NB4 (cell line): ENCODE measurements at regions not wholly inside any gene's neighbourhood (a gene's known extent, or its start where the extent isn't known, plus 50 kb on each side); places are given as distances from the start of the nearest gene placed in this dataset.
"Not testable (repeated sequence)": the region's sequence is repeated elsewhere in the genome, so short reads cannot be mapped to it uniquely, and the experiment has no call there.

Experiments used
- DNase-seq: peaks from one replicate; pipeline ENCODE4 v3.0.0; 2010; ENCODE audit warnings: low read depth
- H3K4me3 ChIP-seq: one replicate; pipeline ENCODE4 v1.5.1; 2011; ENCODE audit warnings: mild to moderate bottlenecking, low read depth, low read length, moderate library complexity
- MYC ChIP-seq: IDR thresholded peaks from 2 replicates; pipeline ENCODE4 v1.6.1; 2011; ENCODE audit warnings: low read depth, low read length
- POLR2A ChIP-seq: IDR thresholded peaks from 2 replicates; pipeline ENCODE4 v1.6.1; 2011; ENCODE audit warnings: mild to moderate bottlenecking; ENCODE audit not compliant: insufficient read length; ENCODE audit errors: extremely low read depth
- TF ChIP-seq, protein P1 (sequence below): IDR thresholded peaks from 2 replicates; pipeline ENCODE4 v1.6.1; 2011; ENCODE audit warnings: low read depth, low read length
- TF ChIP-seq, protein P2 (sequence below): IDR thresholded peaks from one replicate; pipeline ENCODE4 v1.5.1; 2012; ENCODE audit warnings: low read depth, low read length

DNA sequence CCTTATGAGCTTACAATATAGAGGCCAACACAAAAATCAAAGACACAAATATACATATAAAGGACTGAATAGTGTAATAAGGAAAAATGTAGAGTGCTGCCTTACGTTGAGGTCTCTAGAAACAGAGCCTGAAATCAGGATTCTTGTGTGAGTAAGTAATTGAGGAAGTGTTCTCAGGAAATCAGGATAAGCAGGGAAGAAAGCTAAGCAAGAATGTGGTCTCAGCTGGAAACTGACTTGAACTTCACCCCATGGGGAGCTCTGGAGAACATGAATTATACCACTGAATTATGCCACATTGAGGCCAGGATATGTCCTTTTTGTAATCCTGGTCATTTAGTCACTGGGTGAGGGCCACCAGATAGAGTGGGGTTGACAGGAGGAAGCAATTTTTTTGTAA, 191.9 kb downstream of the ETV1 start:
- TF ChIP-seq, protein P1, sequence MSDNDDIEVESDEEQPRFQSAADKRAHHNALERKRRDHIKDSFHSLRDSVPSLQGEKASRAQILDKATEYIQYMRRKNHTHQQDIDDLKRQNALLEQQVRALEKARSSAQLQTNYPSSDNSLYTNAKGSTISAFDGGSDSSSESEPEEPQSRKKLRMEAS: no peak
- TF ChIP-seq MYC (no peak), POLR2A (no peak)
- TF ChIP-seq, protein P2, sequence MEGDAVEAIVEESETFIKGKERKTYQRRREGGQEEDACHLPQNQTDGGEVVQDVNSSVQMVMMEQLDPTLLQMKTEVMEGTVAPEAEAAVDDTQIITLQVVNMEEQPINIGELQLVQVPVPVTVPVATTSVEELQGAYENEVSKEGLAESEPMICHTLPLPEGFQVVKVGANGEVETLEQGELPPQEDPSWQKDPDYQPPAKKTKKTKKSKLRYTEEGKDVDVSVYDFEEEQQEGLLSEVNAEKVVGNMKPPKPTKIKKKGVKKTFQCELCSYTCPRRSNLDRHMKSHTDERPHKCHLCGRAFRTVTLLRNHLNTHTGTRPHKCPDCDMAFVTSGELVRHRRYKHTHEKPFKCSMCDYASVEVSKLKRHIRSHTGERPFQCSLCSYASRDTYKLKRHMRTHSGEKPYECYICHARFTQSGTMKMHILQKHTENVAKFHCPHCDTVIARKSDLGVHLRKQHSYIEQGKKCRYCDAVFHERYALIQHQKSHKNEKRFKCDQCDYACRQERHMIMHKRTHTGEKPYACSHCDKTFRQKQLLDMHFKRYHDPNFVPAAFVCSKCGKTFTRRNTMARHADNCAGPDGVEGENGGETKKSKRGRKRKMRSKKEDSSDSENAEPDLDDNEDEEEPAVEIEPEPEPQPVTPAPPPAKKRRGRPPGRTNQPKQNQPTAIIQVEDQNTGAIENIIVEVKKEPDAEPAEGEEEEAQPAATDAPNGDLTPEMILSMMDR: no peak
- H3K4me3 ChIP-seq: no peak overlapping the region
- DNase-seq: no peak

DNA sequence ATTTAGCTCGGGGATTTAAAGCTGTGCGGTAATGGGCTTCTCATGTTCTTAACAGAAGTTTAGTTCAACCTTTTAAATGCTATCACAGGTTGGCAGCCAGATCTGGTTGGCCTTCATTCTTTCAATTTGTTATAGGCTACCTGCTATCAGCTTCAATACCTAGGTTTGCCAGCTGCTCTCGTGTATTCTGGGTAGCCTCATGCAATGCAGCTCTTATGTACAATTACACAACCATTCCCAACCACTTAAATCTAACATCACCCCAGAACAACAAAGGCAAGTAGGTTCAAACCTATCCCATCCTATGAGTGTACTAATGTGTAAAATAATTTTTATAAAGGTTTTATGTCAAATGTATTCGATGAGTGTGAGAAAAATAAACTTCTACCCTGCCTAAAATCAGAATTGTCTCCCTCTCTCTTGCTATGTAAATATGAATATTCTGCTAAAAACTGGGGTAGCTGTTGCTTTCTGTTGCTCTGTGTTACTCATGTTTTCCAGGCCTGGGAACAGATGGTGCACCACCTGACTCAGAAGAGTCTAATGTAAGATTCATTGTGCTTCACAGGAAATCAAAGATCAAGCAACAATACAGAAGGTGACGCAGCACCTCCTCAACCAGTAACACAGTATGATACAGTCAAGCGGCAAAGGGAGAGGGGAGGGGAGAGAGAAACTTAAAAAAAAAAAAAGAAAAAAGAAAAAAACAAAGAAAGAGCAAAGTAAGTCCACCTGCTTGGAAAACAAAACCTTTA, 188.6 kb downstream of the ETV1 start:
- no peak overlapping the region for H3K4me3 ChIP-seq
- no peak for DNase-seq
- TF ChIP-seq, protein P1: no peak
- TF ChIP-seq, protein P2: no peak
- TF ChIP-seq MYC (no peak), POLR2A (no peak)

DNA sequence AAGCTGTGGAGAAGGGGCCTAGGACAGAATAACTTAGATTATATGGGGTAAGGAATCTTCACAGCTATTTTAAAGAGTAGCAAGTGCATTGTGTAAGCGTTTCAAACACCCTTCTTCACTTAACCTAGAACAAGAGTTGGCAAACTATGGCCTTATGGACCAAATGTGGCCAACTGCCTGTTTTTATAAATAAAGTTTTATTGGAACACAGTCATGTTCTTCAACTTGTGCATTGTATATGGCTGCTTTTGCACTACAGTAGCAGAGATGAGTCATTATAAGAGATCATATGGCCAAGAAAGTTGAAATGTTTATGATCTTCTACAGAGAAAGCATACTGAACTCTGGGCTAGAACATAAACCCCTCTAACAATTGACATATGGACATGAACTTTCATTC, 187.8 kb downstream of the ETV1 start:
- no peak overlapping the region for H3K4me3 ChIP-seq
- no peak for DNase-seq
- TF ChIP-seq, protein P1: no peak
- TF ChIP-seq, protein P2: no peak
- no peak for TF ChIP-seq MYC

DNA sequence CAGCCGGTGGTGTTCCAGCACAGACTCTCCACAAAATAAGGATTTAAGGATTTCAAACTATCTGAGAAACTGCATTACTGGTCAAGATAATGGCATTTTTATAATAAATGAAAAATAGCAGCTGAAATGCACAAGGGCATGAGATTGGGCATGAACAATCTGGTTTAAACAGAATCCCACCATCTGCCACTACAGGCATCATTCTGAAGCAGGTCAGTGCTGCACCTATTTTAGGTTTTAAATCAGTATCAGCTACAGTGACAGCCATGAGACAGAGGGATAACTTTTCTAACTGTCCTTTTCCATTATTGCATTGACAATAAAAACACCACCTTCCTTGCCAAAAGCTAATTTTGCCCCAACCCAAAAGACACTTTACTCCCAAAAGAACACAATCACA, 186.8 kb downstream of the ETV1 start:
- DNase-seq: no peak
- H3K4me3 ChIP-seq: no peak overlapping the region
- TF ChIP-seq MYC: no peak
- TF ChIP-seq, protein P2: no peak
- TF ChIP-seq POLR2A: no peak
- TF ChIP-seq, protein P1: no peak

DNA sequence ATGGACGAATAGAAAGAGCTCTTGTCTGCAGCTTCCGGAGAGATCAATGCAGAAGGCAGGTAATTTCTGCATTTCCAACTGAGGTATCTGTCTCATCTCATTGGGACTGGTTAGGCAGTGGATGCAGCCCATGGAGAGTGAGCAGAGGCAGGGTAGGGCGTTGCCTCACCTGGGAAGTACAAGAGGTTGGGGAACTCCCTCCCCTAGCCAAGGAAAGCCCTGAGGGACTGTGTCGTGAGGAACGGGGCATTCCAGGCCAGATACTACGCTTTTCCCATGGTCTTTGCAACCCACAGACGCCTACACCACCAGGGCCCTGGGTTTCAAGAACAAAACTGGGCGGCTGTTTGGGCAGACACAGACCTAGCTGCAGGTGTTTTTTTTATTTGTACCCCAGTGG, 186.3 kb downstream of the ETV1 start:
- TF ChIP-seq, protein P2: no peak
- TF ChIP-seq MYC (no peak), POLR2A (no peak)
- TF ChIP-seq, protein P1: no peak
- no peak for DNase-seq
- H3K4me3 ChIP-seq: no peak overlapping the region

DNA sequence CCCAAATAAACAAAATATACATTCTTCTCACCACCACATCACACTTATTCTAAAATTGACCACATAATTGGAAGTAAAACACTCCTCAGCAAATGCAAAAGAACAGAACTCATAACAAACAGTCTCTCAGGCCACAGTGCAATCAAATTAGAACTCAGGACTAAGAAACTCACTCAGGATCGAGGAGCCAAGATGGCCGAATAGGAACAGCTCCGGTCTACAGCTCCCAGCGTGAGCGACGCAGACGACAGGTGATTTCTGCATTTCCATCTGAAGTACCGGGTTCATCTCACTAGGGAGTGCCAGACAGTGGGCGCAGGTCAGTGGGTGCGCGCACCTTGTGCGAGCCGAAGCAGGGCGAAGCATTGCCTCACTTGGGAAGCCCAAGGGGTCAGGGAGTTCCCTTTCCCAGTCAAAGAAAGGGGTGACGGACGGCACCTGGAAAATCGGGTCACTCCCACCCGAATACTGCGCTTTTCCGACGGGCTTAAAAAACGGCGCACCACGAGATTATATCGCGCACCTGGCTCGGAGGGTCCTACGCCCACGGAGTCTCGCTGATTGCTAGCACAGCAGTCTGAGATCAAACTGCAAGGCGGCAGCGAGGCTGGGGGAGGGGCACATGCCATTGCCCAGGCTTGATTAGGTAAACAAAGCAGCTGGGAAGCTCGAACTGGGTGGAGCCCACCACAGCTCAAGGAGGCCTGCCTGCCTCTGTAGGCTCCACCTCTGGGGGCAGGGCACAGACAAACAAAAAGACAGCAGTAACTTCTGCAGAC, 183.2 kb downstream of the ETV1 start:
- not testable (repeated sequence) for DNase-seq, H3K4me3 ChIP-seq

DNA sequence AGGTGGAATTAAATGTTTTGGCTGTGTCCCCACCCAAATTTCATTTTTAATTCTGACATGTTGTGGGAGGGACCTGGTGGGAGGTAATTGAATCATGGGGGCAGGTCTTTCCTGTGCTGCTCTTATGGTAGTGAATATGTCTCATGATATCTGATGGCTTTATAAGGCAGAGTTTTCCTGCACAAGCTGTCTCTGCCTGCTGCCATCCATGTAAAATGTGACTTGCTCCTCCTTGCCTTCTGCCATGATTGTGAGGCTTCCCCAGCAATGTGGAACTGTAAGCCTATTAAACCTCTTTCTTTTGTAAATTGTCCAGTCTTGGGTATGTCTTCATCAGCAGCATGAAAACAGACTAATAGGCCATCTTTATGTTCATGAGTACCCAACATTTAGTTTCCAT, 172.2 kb downstream of the ETV1 start:
- H3K4me3 ChIP-seq, DNase-seq: not testable (repeated sequence)
